HL-60 (cell line): ENCODE measurements at regions not wholly inside any gene's neighbourhood (a gene's known extent, or its start where the extent isn't known, plus 50 kb on each side); places are given as distances from the start of the nearest gene placed in this dataset.

Experiments used
- DNase-seq, 2 experiments: peaks; one replicate each; pipeline ENCODE4 v3.0.0-alpha.2; 2010 to 2020; ENCODE audit warnings: low read depth in 1 of 2, low spot score in 1 of 2
- H3K27ac ChIP-seq: fragments of 250-450 bp; sonication (Bioruptor Pico); replicated peaks from 2 replicates; pipeline ENCODE4 v1.5.1; 2020; ENCODE audit warnings: mild to moderate bottlenecking, moderate library complexity
- H3K27me3 ChIP-seq: fragments of 250-450 bp; sonication (Bioruptor Pico); 2 replicates; pipeline ENCODE4 v1.5.1; 2021; ENCODE audit warnings: mild to moderate bottlenecking, moderate library complexity; ENCODE audit not compliant: insufficient read depth, poor library complexity, severe bottlenecking
- H3K4me3 ChIP-seq: replicated peaks from 2 replicates; pipeline ENCODE4 v1.5.1; 2011; ENCODE audit warnings: mild to moderate bottlenecking, control low read depth, low read length; ENCODE audit not compliant: insufficient read depth
- CTCF ChIP-seq: IDR thresholded peaks from one replicate; pipeline ENCODE4 v1.5.1; 2011; ENCODE audit warnings: low read length, control low read depth, inconsistent platforms; ENCODE audit not compliant: insufficient read depth
- GABPA ChIP-seq: IDR thresholded peaks from 2 replicates; pipeline ENCODE4 v1.6.1; 2012; ENCODE audit warnings: low read depth
- POLR2AphosphoS5 ChIP-seq: IDR thresholded peaks from 2 replicates; pipeline ENCODE4 v1.6.1; 2012; ENCODE audit warnings: low read depth
- REST ChIP-seq: IDR thresholded peaks from 2 replicates; pipeline ENCODE4 v1.6.1; 2012; ENCODE audit warnings: low read depth; ENCODE audit not compliant: insufficient replicate concordance
- SPI1 ChIP-seq: IDR thresholded peaks from 2 replicates; pipeline ENCODE4 v1.6.1; 2012; ENCODE audit warnings: low read depth, mild to moderate bottlenecking, borderline replicate concordance

DNA sequence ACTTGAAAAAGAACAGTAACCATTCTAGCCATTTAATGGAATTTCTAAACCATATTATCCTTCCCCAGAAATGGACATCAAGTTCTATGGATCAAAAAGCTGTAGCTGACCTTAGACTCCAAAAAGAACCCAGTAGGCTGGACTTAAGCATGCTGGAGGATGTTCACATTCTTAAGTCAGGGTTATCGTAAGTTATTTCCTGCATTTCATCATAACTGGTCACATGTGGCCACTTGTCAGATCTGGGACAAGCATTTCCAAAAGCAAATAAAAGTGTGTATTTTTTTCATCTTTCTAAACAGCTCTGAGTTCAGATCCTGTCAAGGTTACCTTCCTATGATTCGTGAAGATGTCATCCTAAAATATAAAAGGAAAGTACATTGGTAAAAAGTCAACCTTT is 274.5 kb upstream of the PTGER4 start:
- peak in 1 of 2 experiments; percentile 51 for DNase-seq
- Histone ChIP-seq H3K27me3 (no peaks in the 10 kb centered on the region), H3K4me3 (no peak overlapping the region), H3K27ac (peak overlapping the region; percentile 85)
- no peak for TF ChIP-seq SPI1
- TF ChIP-seq POLR2AphosphoS5 = no peak
- TF ChIP-seq CTCF = no peak
- TF ChIP-seq REST = no peak
- no peak for TF ChIP-seq GABPA

DNA sequence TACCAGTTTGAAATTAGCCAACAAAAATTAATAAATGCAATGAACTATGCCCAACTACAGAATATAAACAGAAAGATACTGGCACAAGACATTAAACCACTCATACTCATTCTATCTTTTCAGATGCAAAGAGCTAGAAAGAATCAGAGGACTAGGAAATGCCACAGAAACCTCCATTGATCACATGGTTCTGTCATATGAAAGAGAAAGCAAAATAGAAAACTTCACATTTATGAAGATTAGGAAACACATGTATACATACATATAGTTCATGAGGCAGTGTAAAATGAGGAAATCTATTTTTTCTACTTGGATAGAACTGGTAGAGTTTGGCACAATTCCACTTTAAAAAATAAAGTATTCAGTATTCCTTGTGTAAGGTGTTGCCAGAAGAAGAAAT is 275.1 kb upstream of the PTGER4 start:
- Histone ChIP-seq H3K27me3 (no peaks in the 10 kb centered on the region), H3K27ac (peak overlapping the region; percentile 85), H3K4me3 (no peak overlapping the region)
- TF ChIP-seq CTCF (no peak), SPI1 (peak; percentile 11; the same call in 1 of the 2 replicates)
- DNase-seq = no peak

- Histone ChIP-seq H3K27me3 (no peaks in the 10 kb centered on the region), H3K4me3 (no peak overlapping the region), H3K27ac (no peak overlapping the region)
- no peak for DNase-seq
- TF ChIP-seq SPI1 = no peak
- TF ChIP-seq GABPA = no peak
- no peak for TF ChIP-seq POLR2AphosphoS5
- no peak for TF ChIP-seq REST
- TF ChIP-seq CTCF = no peak
These were observed 277.7 kb upstream of the PTGER4 start for GRCh38 chr5:40402007-40402364.

GRCh38 chr5:40401284-40402006 is 278.3 kb upstream of the PTGER4 start:
- no peak for DNase-seq
- Histone ChIP-seq H3K4me3 (no peak overlapping the region), H3K27ac (no peak overlapping the region), H3K27me3 (no peaks in the 10 kb centered on the region)
- TF ChIP-seq REST (no peak), CTCF (no peak), GABPA (no peak), POLR2AphosphoS5 (no peak), SPI1 (no peak)
